ENCODE measurements at regions not wholly inside any gene's neighbourhood (a gene's known extent, or its start where the extent isn't known, plus 50 kb on each side); places are given as distances from the start of the nearest gene placed in this dataset.

DNA sequence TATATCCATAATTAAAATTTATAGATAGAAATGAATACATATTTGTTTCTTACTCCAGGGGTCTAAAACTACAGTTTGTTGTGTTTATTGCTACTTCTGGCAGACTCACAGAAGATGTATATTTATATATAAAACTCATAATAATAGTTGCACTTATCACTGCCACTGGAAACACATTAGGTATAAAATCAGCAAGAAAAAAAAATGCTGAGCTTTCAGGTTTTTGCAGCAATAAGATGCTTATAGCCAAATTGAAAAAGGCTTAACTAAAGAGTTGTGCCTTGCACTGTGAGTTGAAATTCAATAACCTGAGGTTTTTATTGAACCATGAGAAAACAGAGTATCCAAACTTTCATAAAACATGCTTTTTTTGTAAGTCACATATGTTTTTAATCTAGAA is 623.9 kb upstream of the CRIM1 start:
- Histone ChIP-seq H3K36me3 (replicated peaks; ENCODE audit: low read depth, low read length) (no peaks in the 10 kb centered on the region), H3K4me1 (ENCODE audit: low read length) (peaks cover 10% of the 10 kb centered on the region), H3K9me3 (ENCODE audit: insufficient read depth, low read length) (no peaks in the 10 kb centered on the region), H4K20me1 (ENCODE audit: insufficient read depth, low read length) (no peaks in the 10 kb centered on the region), H3K27me3 (ENCODE audit: low read depth, low read length) (no peaks in the 10 kb centered on the region), H3K4me2 (ENCODE audit: low read length) (no peak overlapping the region), H3K79me2 (ENCODE audit: low read length) (no peaks in the 10 kb centered on the region), H2AFZ (ENCODE audit: low read depth, low read length) (no peak overlapping the region), H3K9ac (ENCODE audit: low read length) (no peak overlapping the region), H3K27ac (ENCODE audit: low read length) (no peak overlapping the region), H3K4me3 (ENCODE audit: low read length) (no peak overlapping the region)
- no peak for TF ChIP-seq CTCF (IDR thresholded peaks at IDR 0.05; ENCODE audit: low read depth, low read length)
- TF ChIP-seq EZH2phosphoT487 (IDR thresholded peaks at IDR 0.05; ENCODE audit: low read depth), result no peak

DNA sequence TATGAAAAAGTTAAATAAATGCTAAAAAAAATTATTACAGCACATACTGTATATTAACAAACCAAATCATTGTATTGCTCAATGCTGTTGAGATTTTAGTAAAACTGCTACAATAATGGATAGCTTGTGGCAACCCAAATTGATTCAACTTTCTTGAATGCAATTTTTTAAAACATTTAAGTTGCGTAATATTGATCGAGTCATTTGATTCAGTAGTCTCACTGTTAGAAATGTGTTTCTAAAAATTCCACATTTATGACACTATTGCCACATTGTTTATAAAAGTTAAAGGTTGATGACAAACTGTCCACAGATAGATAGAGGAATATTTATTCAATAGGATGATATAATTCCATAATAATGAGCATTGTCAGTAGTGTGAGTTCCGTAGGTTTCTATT is 640.7 kb upstream of the CRIM1 start:
- no peaks in the 10 kb centered on the region for H3K36me3 ChIP-seq (replicated peaks; ENCODE audit: low read depth, low read length)
- no peaks in the 10 kb centered on the region for H3K4me1 ChIP-seq (ENCODE audit: low read length)
- no peaks in the 10 kb centered on the region for H3K27me3 ChIP-seq (ENCODE audit: low read depth, low read length)
- H3K4me3 ChIP-seq (ENCODE audit: low read length), result no peak overlapping the region
- no peak overlapping the region for H3K4me2 ChIP-seq (ENCODE audit: low read length)
- H3K9ac ChIP-seq (ENCODE audit: low read length), result no peak overlapping the region
- H4K20me1 ChIP-seq (ENCODE audit: insufficient read depth, low read length), result no peaks in the 10 kb centered on the region
- no peak for TF ChIP-seq CTCF (IDR thresholded peaks at IDR 0.05; ENCODE audit: low read depth, low read length)
- TF ChIP-seq EZH2phosphoT487 (IDR thresholded peaks at IDR 0.05; ENCODE audit: low read depth), result no peak
- no peak overlapping the region for H2AFZ ChIP-seq (ENCODE audit: low read depth, low read length)
- H3K27ac ChIP-seq (ENCODE audit: low read length), result no peak overlapping the region
- H3K79me2 ChIP-seq (ENCODE audit: low read length), result no peaks in the 10 kb centered on the region
- no peaks in the 10 kb centered on the region for H3K9me3 ChIP-seq (ENCODE audit: insufficient read depth, low read length)

DNA sequence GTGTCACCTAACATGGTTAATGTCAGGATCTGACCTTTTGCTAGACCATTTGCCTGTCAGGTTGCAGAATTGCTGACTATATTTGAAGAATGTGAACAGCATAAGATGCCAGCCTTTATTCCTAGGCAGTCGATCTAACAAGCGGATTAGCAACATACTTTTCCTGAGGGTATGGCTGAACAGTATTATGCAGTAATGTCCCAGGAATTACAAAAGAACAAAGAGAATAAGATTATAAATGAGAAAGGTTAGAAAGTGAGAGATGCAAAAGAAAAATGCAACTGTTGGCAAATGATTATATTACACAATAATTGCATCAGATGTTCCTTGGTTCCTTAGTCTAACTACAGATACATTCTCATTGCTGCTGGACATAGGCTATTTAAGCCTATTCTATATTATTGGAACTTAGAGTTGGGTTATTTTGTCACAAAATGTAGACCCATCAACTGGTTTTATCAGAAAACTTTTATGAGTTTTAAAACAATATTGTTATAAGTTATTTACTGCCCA is 647.1 kb upstream of the CRIM1 start:
- no peaks in the 10 kb centered on the region for H3K27me3 ChIP-seq (ENCODE audit: low read depth, low read length)
- H3K79me2 ChIP-seq (ENCODE audit: low read length), result no peaks in the 10 kb centered on the region
- H4K20me1 ChIP-seq (ENCODE audit: insufficient read depth, low read length), result no peaks in the 10 kb centered on the region
- H3K27ac ChIP-seq (ENCODE audit: low read length), result no peak overlapping the region
- H3K4me1 ChIP-seq (ENCODE audit: low read length), result no peaks in the 10 kb centered on the region
- no peak overlapping the region for H2AFZ ChIP-seq (ENCODE audit: low read depth, low read length)
- no peaks in the 10 kb centered on the region for H3K36me3 ChIP-seq (replicated peaks; ENCODE audit: low read depth, low read length)
- no peak overlapping the region for H3K4me3 ChIP-seq (ENCODE audit: low read length)
- TF ChIP-seq CTCF (IDR thresholded peaks at IDR 0.05; ENCODE audit: low read depth, low read length), result no peak
- H3K9ac ChIP-seq (ENCODE audit: low read length), result no peak overlapping the region
- no peaks in the 10 kb centered on the region for H3K9me3 ChIP-seq (ENCODE audit: insufficient read depth, low read length)
- no peak overlapping the region for H3K4me2 ChIP-seq (ENCODE audit: low read length)

DNA sequence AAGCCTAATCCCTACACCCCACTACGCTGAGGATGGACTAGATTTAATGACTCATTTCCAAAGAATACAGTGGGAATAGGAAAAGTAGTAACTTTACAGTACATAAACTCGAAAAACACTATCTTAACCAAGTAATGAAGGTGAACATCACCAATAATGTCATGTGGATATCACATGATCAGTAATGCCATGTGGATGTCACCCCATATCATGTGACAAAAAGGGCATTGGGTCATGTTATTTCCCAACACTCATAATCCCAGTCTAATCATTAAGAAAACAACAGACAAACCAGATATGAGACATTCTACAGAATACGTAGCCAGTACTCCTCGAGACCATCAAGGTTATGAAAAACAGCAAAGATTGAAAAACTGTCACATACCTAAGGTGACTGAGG is 667.3 kb upstream of the CRIM1 start:
- TF ChIP-seq CTCF (IDR thresholded peaks at IDR 0.05; ENCODE audit: low read depth, low read length) (no peak), EZH2phosphoT487 (IDR thresholded peaks at IDR 0.05; ENCODE audit: low read depth) (no peak)
- Histone ChIP-seq H3K4me3 (ENCODE audit: low read length) (no peak overlapping the region), H4K20me1 (ENCODE audit: insufficient read depth, low read length) (no peaks in the 10 kb centered on the region), H3K27me3 (ENCODE audit: low read depth, low read length) (no peaks in the 10 kb centered on the region), H3K4me2 (ENCODE audit: low read length) (no peak overlapping the region), H3K36me3 (replicated peaks; ENCODE audit: low read depth, low read length) (no peaks in the 10 kb centered on the region), H2AFZ (ENCODE audit: low read depth, low read length) (no peak overlapping the region), H3K27ac (ENCODE audit: low read length) (no peak overlapping the region), H3K79me2 (ENCODE audit: low read length) (no peaks in the 10 kb centered on the region), H3K4me1 (ENCODE audit: low read length) (no peaks in the 10 kb centered on the region), H3K9me3 (ENCODE audit: insufficient read depth, low read length) (no peaks in the 10 kb centered on the region), H3K9ac (ENCODE audit: low read length) (no peak overlapping the region)

Data from OCI-LY3 (cell line).